Nephron (organoid): ENCODE measurements at regions not wholly inside any gene's neighbourhood (a gene's known extent, or its start where the extent isn't known, plus 50 kb on each side); places are given as distances from the start of the nearest gene placed in this dataset.
"Not testable (repeated sequence)": the region's sequence is repeated elsewhere in the genome, so short reads cannot be mapped to it uniquely, and the experiment has no call there.

Experiments
- H3K27ac Mint-ChIP-seq, 3 experiments: 2 replicates each; pipeline ENCODE4 v1.8.0; 2020; ENCODE audit warnings: mixed read lengths in 3 of 3, mild to moderate bottlenecking in 2 of 3, moderate library complexity in 1 of 3
- H3K27me3 Mint-ChIP-seq: 2 replicates; pipeline ENCODE4 v1.8.0; 2021; ENCODE audit warnings: low read depth, mild to moderate bottlenecking, moderate library complexity, mixed read lengths
- H3K36me3 Mint-ChIP-seq: 2 replicates; pipeline ENCODE4 v1.8.0; 2020; ENCODE audit warnings: low read depth, mixed read lengths
- H3K4me1 Mint-ChIP-seq: 2 replicates; pipeline ENCODE4 v1.8.0; 2020; ENCODE audit warnings: mixed read lengths
- H3K4me3 Mint-ChIP-seq, 3 experiments: 2 replicates each; pipeline ENCODE4 v1.8.0; 2020; ENCODE audit warnings: mild to moderate bottlenecking in 3 of 3, mixed read lengths in 3 of 3, moderate library complexity in 2 of 3
- H3K9me3 Mint-ChIP-seq: 2 replicates; pipeline ENCODE4 v1.8.0; 2020; ENCODE audit warnings: mixed read lengths
- CTCF ChIP-seq, 3 experiments: fragments of 200-600 bp; sonication (generic); IDR thresholded peaks; one replicate each; pipeline ENCODE4 v1.5.0; 2021; ENCODE audit warnings: antibody characterized with exemption in 3 of 3; ENCODE audit not compliant: unreplicated experiment in 3 of 3

DNA sequence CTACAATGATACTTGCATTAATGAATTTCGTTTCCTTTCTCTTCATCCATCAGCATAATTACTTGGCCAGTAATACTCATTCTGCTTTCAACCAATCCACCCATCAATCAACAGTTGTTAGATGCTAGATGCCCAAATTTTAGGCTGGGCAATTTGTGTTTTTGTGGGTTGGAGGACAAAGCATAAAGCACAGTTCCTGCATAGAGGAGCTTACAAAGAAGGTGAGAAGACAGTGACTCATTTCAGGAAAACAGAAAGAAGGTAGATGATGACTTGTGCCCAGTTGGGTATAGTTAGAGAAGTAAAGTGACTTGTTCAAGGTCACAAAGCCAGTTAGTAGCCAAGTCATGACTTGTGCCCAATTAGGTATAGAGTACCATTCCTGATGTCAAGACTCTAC, 1186.8 kb upstream of the CELF4 start:
- Mint-ChIP-seq H3K4me3 (no peak overlapping the region), H3K9me3 (no peaks in the 10 kb centered on the region), H3K36me3 (no peaks in the 10 kb centered on the region), H3K27me3 (no peaks in the 10 kb centered on the region), H3K27ac (peak overlapping the region in 1 of 3 experiments; percentile 21), H3K4me1 (peaks cover 10% of the 10 kb centered on the region)
- TF ChIP-seq CTCF (IDR thresholded peaks at IDR 0.05; ENCODE audit: unreplicated experiment in 3 of 3): no peak

GRCh38 chr18:38751898-38752297, 1186.3 kb upstream of the CELF4 start:
- Mint-ChIP-seq H3K4me1 (peaks cover 10% of the 10 kb centered on the region), H3K27ac (peak overlapping the region; percentile 21 to 76 (median 64)), H3K27me3 (no peaks in the 10 kb centered on the region), H3K4me3 (peak overlapping the region in 1 of 3 experiments; percentile 1), H3K36me3 (no peaks in the 10 kb centered on the region), H3K9me3 (no peaks in the 10 kb centered on the region)
- no peak for TF ChIP-seq CTCF (IDR thresholded peaks at IDR 0.05; ENCODE audit: unreplicated experiment in 3 of 3)

- Mint-ChIP-seq H3K4me1 (peaks cover 10% of the 10 kb centered on the region), H3K9me3 (no peaks in the 10 kb centered on the region), H3K36me3 (no peaks in the 10 kb centered on the region), H3K27ac (no peak overlapping the region), H3K4me3 (no peak overlapping the region), H3K27me3 (no peaks in the 10 kb centered on the region)
- no peak for TF ChIP-seq CTCF (IDR thresholded peaks at IDR 0.05; ENCODE audit: unreplicated experiment in 3 of 3)
These were observed 1185.6 kb upstream of the CELF4 start for GRCh38 chr18:38751211-38751610.

GRCh38 chr18:38750751-38751150, 1185.2 kb upstream of the CELF4 start:
- Mint-ChIP-seq H3K9me3 (no peaks in the 10 kb centered on the region), H3K36me3 (no peaks in the 10 kb centered on the region), H3K27ac (no peak overlapping the region), H3K4me3 (no peak overlapping the region), H3K27me3 (no peaks in the 10 kb centered on the region), H3K4me1 (peaks cover 10% of the 10 kb centered on the region)
- no peak for TF ChIP-seq CTCF (IDR thresholded peaks at IDR 0.05; ENCODE audit: unreplicated experiment in 3 of 3)

DNA sequence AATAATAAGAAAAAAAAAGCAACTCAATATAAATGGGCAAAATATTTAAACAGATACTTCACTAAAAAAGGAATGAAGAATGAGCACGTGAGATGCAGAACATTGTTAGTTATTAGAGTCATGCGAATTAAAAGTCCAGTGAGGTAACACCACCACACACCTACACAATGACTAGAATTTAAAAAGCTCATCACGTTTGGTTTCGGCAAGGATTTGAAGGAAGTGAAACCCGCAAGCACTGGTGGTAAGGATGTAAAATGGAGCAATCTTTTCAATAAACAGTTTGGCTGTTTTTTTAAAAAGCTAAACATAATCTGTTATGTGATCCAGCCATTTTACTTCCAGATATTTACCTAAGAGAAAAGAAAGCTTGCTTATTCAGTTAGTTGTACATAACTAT, 1181.6 kb upstream of the CELF4 start:
- Mint-ChIP-seq H3K4me1 (peaks cover 4% of the 10 kb centered on the region), H3K27ac (no peak overlapping the region), H3K36me3 (no peaks in the 10 kb centered on the region), H3K9me3 (no peaks in the 10 kb centered on the region), H3K27me3 (no peaks in the 10 kb centered on the region), H3K4me3 (no peak overlapping the region)
- no peak for TF ChIP-seq CTCF (IDR thresholded peaks at IDR 0.05; ENCODE audit: unreplicated experiment in 3 of 3)

GRCh38 chr18:38720181-38720580, 1154.6 kb upstream of the CELF4 start:
- not testable (repeated sequence) for H3K4me1 Mint-ChIP-seq, H3K4me3 Mint-ChIP-seq, H3K36me3 Mint-ChIP-seq, H3K27me3 Mint-ChIP-seq, H3K27ac Mint-ChIP-seq, H3K9me3 Mint-ChIP-seq
